Lower lobe of right lung (tissue), 2 donors: ENCODE measurements at regions not wholly inside any gene's neighbourhood (a gene's known extent, or its start where the extent isn't known, plus 50 kb on each side); places are given as distances from the start of the nearest gene placed in this dataset.

Experiments used
- ATAC-seq, 2 donors: fragments of 200-7000 bp; cut with Tn5 transposase; one replicate each; pipeline ENCODE4 v1.9.1; 2020 to 2022; ENCODE audit warnings: mild to moderate bottlenecking in 2 of 2, moderate library complexity in 2 of 2
- DNase-seq: peaks from one replicate; pipeline ENCODE4 v3.0.0-alpha.2; 2020
- H3K27ac ChIP-seq: fragments of 200-600 bp; one replicate; pipeline ENCODE4 v1.8.0; 2022
- H3K27me3 ChIP-seq: fragments of 200-600 bp; one replicate; pipeline ENCODE4 v1.8.0; 2022; ENCODE audit warnings: low read depth
- H3K36me3 ChIP-seq: fragments of 200-600 bp; one replicate; pipeline ENCODE4 v1.8.0; 2022; ENCODE audit warnings: mild to moderate bottlenecking
- H3K4me1 ChIP-seq: fragments of 200-600 bp; one replicate; pipeline ENCODE4 v1.8.0; 2022
- H3K4me3 ChIP-seq: fragments of 200-600 bp; one replicate; pipeline ENCODE4 v1.8.0; 2022; ENCODE audit warnings: mild to moderate bottlenecking
- H3K9me3 ChIP-seq: fragments of 200-600 bp; one replicate; pipeline ENCODE4 v1.8.0; 2022
- intact Hi-C: fragments of 100-400 bp; cut with DNase I; formaldehyde crosslinking; loops from one replicate; pipeline ENCODE4 v1.11.0; 2022
- TF ChIP-seq, protein P1 (sequence below): fragments of 200-600 bp; IDR thresholded peaks from one replicate; pipeline ENCODE4 v1.8.0; 2022; ENCODE audit warnings: antibody characterized with exemption, mild to moderate bottlenecking
- donor health status: DM: no; HTN: yes; CAD: no; lungs with severe emphysema.

DNA sequence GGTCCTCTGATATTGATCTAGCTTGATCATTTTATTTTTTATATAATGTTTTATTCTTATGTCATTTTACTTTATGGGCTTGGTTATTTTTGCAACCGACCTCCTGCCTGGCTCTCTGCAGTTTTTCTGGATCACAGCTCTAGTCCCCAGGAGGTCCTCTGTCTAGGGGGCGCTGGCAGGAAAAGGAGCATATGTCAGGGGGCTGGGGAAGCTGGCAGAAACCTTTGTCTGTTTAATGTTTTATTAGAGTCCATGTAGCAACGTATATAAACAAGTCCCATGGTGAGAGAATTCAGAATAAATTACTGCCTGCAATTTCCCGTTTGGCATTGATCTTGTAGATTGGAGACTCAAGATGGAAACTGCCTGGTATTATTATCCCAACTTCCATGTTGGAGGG lies 133.5 kb upstream of the ZBED5 start:
- Histone ChIP-seq H3K27me3 (no peaks in the 10 kb centered on the region), H3K27ac (no peak overlapping the region), H3K36me3 (no peaks in the 10 kb centered on the region), H3K4me3 (no peak overlapping the region), H3K9me3 (no peaks in the 10 kb centered on the region), H3K4me1 (no peaks in the 10 kb centered on the region)
- TF ChIP-seq, protein P1, sequence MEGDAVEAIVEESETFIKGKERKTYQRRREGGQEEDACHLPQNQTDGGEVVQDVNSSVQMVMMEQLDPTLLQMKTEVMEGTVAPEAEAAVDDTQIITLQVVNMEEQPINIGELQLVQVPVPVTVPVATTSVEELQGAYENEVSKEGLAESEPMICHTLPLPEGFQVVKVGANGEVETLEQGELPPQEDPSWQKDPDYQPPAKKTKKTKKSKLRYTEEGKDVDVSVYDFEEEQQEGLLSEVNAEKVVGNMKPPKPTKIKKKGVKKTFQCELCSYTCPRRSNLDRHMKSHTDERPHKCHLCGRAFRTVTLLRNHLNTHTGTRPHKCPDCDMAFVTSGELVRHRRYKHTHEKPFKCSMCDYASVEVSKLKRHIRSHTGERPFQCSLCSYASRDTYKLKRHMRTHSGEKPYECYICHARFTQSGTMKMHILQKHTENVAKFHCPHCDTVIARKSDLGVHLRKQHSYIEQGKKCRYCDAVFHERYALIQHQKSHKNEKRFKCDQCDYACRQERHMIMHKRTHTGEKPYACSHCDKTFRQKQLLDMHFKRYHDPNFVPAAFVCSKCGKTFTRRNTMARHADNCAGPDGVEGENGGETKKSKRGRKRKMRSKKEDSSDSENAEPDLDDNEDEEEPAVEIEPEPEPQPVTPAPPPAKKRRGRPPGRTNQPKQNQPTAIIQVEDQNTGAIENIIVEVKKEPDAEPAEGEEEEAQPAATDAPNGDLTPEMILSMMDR, result no peak
- ATAC-seq (no peak), DNase-seq (no peak)
- intact Hi-C loops, result no loop called here

DNA sequence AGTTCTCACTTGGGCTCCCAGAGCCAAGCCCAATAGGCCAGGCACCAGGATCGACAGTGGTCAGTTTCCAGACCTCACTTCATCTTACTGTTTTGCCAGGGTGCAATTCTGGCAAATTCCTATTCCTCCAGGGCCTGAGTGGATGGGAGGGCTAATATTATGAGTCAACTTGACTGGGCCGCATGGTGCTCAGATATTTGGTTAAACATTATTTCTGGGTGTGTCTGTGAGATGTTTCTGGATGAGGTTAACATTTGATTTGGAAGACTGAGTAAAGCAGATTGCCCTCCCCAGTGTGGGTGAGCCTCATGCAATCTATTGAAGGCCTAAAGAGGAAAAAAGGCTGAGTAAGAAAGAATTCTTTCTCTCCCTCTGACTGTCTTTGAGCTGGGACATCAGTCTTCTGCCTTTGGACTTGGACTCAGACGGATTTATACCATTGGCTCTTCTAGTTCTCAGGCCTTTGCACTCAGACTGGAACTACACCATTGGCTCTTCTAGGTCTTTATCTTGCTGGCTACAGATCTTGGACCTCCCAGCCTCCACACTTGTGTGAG lies 132.9 kb upstream of the ZBED5 start:
- H3K4me1 ChIP-seq, result no peaks in the 10 kb centered on the region
- TF ChIP-seq, protein P1, result no peak
- ATAC-seq, result no peak

DNA sequence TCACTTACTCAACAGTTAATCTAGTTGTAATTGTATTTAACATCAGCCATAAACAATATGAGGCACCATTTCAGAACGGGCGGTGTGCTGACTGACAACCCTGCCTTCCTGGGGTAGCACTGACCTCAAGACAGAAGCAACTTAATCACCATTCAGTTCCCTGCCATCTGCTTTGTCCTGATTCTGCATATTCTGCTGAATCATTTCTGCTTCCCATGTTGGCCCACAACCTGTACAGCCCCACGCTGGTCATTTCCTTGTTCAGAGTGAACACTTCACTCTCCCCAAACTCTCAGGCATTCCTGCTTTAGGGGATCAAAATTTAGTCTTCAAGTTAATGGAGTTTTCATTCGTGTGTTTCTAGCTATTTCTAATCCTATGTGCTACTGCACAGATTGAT lies 132.3 kb upstream of the ZBED5 start:
- DNase-seq (no peak), ATAC-seq (no peak)
- H3K4me1 ChIP-seq, result no peaks in the 10 kb centered on the region
- intact Hi-C loops, result no loop called here
- no peak overlapping the region for H3K4me3 ChIP-seq
- H3K36me3 ChIP-seq, result no peaks in the 10 kb centered on the region
- no peak overlapping the region for H3K27ac ChIP-seq
- TF ChIP-seq, protein P1, result no peak
- H3K27me3 ChIP-seq, result no peaks in the 10 kb centered on the region
- H3K9me3 ChIP-seq, result no peaks in the 10 kb centered on the region

More for the DNA sequence above, 132.9 kb upstream of the ZBED5 start:
- Histone ChIP-seq H3K27me3 (no peaks in the 10 kb centered on the region), H3K27ac (no peak overlapping the region), H3K9me3 (no peaks in the 10 kb centered on the region), H3K36me3 (no peaks in the 10 kb centered on the region), H3K4me3 (no peak overlapping the region)
- DNase-seq, result no peak
- intact Hi-C loops, result no loop called here

GRCh38 chr11:10986006-10986405 lies 128.2 kb upstream of the ZBED5 start:
- Histone ChIP-seq H3K36me3 (no peaks in the 10 kb centered on the region), H3K4me1 (no peaks in the 10 kb centered on the region), H3K27me3 (no peaks in the 10 kb centered on the region), H3K27ac (no peak overlapping the region), H3K9me3 (no peaks in the 10 kb centered on the region), H3K4me3 (no peak overlapping the region)
- intact Hi-C loops, result no loop called here
- ATAC-seq (no peak), DNase-seq (no peak)
- TF ChIP-seq, protein P1, result no peak

DNA sequence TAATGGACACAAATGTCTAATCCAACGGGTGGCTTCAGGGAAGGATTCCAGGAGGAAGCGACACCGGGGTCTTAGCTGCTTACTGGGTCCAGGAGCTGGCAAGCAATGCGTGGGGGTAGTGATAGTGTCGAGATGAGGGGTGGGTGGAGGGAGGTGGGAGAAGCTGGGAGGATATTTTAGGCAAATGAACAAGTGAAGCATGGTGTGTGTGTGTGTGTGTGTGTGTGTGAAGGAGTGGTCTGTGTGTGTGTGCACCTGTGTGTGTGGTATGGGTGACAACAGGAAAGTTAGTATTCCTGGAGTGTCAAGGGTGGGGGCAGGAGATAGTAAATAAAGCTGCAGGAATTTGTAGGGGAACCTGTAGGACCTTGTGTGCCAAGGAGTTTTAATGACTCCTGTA lies 126.9 kb upstream of the ZBED5 start:
- no peak for DNase-seq
- ATAC-seq, result no peak
- no peaks in the 10 kb centered on the region for H3K4me1 ChIP-seq
- H3K27me3 ChIP-seq, result no peaks in the 10 kb centered on the region
- H3K9me3 ChIP-seq, result no peaks in the 10 kb centered on the region
- intact Hi-C loops, result no loop called here
- no peak overlapping the region for H3K4me3 ChIP-seq
- no peaks in the 10 kb centered on the region for H3K36me3 ChIP-seq
- TF ChIP-seq, protein P1, result no peak
- H3K27ac ChIP-seq, result no peak overlapping the region

- H3K9me3 ChIP-seq, result no peaks in the 10 kb centered on the region
- no peaks in the 10 kb centered on the region for H3K4me1 ChIP-seq
- TF ChIP-seq, protein P1, result no peak
- DNase-seq, result no peak
- H3K4me3 ChIP-seq, result no peak overlapping the region
- no peak for ATAC-seq
- intact Hi-C loops, result no loop called here
- no peaks in the 10 kb centered on the region for H3K36me3 ChIP-seq
- H3K27ac ChIP-seq, result no peak overlapping the region
- H3K27me3 ChIP-seq, result no peaks in the 10 kb centered on the region
Measured at GRCh38 chr11:10984250-10984649, 126.4 kb upstream of the ZBED5 start.
